ENCODE measurements at regions not wholly inside any gene's neighbourhood (a gene's known extent, or its start where the extent isn't known, plus 50 kb on each side); places are given as distances from the start of the nearest gene placed in this dataset.

DNA sequence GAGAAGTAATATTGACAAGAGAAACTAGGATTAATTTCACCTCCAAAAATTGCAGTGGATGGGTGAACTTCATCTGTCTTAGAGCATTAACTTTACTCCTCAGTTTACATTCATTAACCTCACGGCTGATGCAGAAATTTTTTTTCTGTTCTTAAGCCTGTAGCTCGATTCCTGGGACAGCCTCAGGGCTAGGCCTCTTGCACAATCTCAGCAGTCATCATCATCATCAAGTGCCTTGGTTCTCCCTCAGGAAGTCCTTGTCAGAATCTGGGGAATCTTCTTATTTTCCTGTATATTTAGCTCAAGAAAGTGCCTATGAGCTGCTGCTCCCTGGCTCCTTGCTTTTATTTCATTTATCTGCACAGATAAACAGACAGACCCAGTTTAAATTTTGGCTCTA is 1272.2 kb upstream of the LRRTM1 start:
- DNase-seq, result no peak
- no peak overlapping the region for H3K4me2 ChIP-seq (ENCODE audit: insufficient read depth, low read length)
- no peaks in the 10 kb centered on the region for H3K4me1 ChIP-seq (ENCODE audit: insufficient read depth, low read length)
- no peaks in the 10 kb centered on the region for H3K36me3 ChIP-seq (ENCODE audit: insufficient read depth, low read length)
- no peak overlapping the region for H3K27ac ChIP-seq (ENCODE audit: low read length)
- no peaks in the 10 kb centered on the region for H3K9me3 ChIP-seq (ENCODE audit: insufficient read depth, low read length, severe bottlenecking)
- no peaks in the 10 kb centered on the region for H3K79me2 ChIP-seq (ENCODE audit: insufficient read depth, low read length)
- H3K27me3 ChIP-seq (ENCODE audit: insufficient read depth, low read length, poor library complexity), result no peaks in the 10 kb centered on the region
- no peaks in the 10 kb centered on the region for H4K20me1 ChIP-seq (ENCODE audit: insufficient read depth, low read length)
- no peak overlapping the region for H3K4me3 ChIP-seq (ENCODE audit: low read depth in 1 of 2, low read length in 2 of 2)
- TF ChIP-seq EZH2 (IDR thresholded peaks at IDR 0.05; ENCODE audit: borderline replicate concordance, low read depth, low read length, severe bottlenecking), result no peak
- TF ChIP-seq, protein P1, sequence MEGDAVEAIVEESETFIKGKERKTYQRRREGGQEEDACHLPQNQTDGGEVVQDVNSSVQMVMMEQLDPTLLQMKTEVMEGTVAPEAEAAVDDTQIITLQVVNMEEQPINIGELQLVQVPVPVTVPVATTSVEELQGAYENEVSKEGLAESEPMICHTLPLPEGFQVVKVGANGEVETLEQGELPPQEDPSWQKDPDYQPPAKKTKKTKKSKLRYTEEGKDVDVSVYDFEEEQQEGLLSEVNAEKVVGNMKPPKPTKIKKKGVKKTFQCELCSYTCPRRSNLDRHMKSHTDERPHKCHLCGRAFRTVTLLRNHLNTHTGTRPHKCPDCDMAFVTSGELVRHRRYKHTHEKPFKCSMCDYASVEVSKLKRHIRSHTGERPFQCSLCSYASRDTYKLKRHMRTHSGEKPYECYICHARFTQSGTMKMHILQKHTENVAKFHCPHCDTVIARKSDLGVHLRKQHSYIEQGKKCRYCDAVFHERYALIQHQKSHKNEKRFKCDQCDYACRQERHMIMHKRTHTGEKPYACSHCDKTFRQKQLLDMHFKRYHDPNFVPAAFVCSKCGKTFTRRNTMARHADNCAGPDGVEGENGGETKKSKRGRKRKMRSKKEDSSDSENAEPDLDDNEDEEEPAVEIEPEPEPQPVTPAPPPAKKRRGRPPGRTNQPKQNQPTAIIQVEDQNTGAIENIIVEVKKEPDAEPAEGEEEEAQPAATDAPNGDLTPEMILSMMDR (IDR thresholded peaks at IDR 0.05; ENCODE audit: borderline replicate concordance, extremely low read depth, low read length, poor library complexity, severe bottlenecking), result no peak
- no peak overlapping the region for H2AFZ ChIP-seq (ENCODE audit: low read depth, low read length)
- ATAC-seq (ENCODE audit: insufficient read depth, low read depth), result no peak
- H3K9ac ChIP-seq (ENCODE audit: low read depth, low read length), result no peak overlapping the region

DNA sequence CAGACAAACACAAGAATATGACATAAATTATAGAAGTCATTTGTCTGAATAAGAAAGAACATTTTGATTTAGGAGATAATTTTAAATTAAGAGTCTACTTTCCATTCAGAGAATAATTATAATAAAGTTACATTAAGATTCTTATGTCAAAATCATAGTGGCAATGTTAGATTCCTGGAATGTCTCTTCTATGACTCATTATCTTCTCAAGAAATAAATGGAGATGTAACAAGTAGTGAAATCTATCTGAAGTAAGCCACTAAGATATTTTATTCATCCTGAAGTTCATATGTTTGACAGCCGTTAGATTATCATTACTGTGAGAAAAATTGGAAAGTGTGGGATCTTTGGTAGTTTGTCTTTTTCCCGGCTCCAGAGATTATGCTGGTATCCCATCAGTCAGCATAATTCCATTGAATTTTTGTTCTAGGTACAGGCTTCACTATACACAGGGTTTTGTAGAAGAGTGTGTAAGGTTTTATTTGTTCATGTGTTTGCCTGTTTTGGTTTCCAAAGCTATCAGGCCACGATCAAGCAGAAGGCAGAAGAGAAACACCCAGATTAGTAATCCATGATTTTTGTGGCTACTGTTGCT is 1246.6 kb upstream of the LRRTM1 start:
- Histone ChIP-seq H3K4me1 (ENCODE audit: insufficient read depth, low read length) (no peaks in the 10 kb centered on the region), H3K4me2 (ENCODE audit: insufficient read depth, low read length) (no peak overlapping the region), H3K79me2 (ENCODE audit: insufficient read depth, low read length) (no peaks in the 10 kb centered on the region), H3K27ac (ENCODE audit: low read length) (no peak overlapping the region), H3K27me3 (ENCODE audit: insufficient read depth, low read length, poor library complexity) (no peaks in the 10 kb centered on the region), H3K9ac (ENCODE audit: low read depth, low read length) (no peak overlapping the region), H3K9me3 (ENCODE audit: insufficient read depth, low read length, severe bottlenecking) (no peaks in the 10 kb centered on the region), H3K36me3 (ENCODE audit: insufficient read depth, low read length) (no peaks in the 10 kb centered on the region), H2AFZ (ENCODE audit: low read depth, low read length) (no peak overlapping the region), H4K20me1 (ENCODE audit: insufficient read depth, low read length) (no peaks in the 10 kb centered on the region), H3K4me3 (ENCODE audit: low read depth in 1 of 2, low read length in 2 of 2) (no peak overlapping the region)
- DNase-seq (no peak), ATAC-seq (ENCODE audit: insufficient read depth, low read depth) (no peak)
- no peak for TF ChIP-seq EZH2 (IDR thresholded peaks at IDR 0.05; ENCODE audit: borderline replicate concordance, low read depth, low read length, severe bottlenecking)
- TF ChIP-seq, protein P1 (IDR thresholded peaks at IDR 0.05; ENCODE audit: borderline replicate concordance, extremely low read depth, low read length, poor library complexity, severe bottlenecking), result no peak

DNA sequence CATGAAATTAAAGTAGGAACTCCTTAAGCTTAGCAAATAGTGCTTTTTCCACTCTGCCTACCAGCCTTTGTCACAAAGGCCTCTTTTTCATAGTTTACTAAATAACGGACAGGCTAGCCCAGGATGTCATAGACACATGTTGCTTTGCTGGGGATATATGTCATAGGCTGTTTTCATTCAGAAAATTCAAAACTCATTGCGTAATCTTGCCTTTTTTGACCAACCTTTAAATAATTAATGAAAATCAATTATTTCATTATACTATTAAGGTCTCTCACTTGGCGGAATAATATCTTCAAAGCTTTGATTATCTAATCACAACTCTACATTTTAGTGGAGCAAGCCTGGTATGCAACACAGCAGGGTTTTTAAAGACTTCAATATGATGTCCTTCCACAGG is 1245.7 kb upstream of the LRRTM1 start:
- H3K4me3 ChIP-seq (ENCODE audit: low read depth in 1 of 2, low read length in 2 of 2), result no peak overlapping the region
- no peaks in the 10 kb centered on the region for H3K36me3 ChIP-seq (ENCODE audit: insufficient read depth, low read length)
- H3K27me3 ChIP-seq (ENCODE audit: insufficient read depth, low read length, poor library complexity), result no peaks in the 10 kb centered on the region
- no peak overlapping the region for H3K9ac ChIP-seq (ENCODE audit: low read depth, low read length)
- H3K4me2 ChIP-seq (ENCODE audit: insufficient read depth, low read length), result no peak overlapping the region
- H3K9me3 ChIP-seq (ENCODE audit: insufficient read depth, low read length, severe bottlenecking), result no peaks in the 10 kb centered on the region
- no peak overlapping the region for H3K27ac ChIP-seq (ENCODE audit: low read length)
- no peaks in the 10 kb centered on the region for H3K4me1 ChIP-seq (ENCODE audit: insufficient read depth, low read length)
- no peak for ATAC-seq (ENCODE audit: insufficient read depth, low read depth)
- no peak for DNase-seq
- TF ChIP-seq, protein P1 (IDR thresholded peaks at IDR 0.05; ENCODE audit: borderline replicate concordance, extremely low read depth, low read length, poor library complexity, severe bottlenecking), result no peak
- TF ChIP-seq EZH2 (IDR thresholded peaks at IDR 0.05; ENCODE audit: borderline replicate concordance, low read depth, low read length, severe bottlenecking), result no peak
- no peaks in the 10 kb centered on the region for H3K79me2 ChIP-seq (ENCODE audit: insufficient read depth, low read length)
- no peaks in the 10 kb centered on the region for H4K20me1 ChIP-seq (ENCODE audit: insufficient read depth, low read length)
- no peak overlapping the region for H2AFZ ChIP-seq (ENCODE audit: low read depth, low read length)

DNA sequence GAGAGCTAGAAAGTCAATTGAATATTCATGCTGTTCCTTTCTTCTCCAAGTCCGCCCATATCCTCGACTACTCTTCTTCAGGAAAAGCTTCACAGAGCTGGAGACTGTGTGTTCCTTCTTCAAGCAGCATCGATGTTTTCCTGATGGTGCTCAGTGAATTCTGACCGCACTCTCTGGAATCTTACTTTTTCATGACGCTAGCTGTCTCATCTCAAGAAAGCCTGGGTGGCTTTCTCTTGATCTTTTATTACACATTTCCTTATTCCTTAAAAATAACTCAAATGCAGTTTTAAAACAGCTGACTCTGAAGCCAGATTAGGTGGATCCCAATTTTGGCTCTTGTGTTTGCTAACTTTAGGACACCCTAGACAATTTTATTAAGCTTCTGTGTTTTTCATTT is 1245.1 kb upstream of the LRRTM1 start:
- no peak overlapping the region for H3K4me3 ChIP-seq (ENCODE audit: low read depth in 1 of 2, low read length in 2 of 2)
- no peaks in the 10 kb centered on the region for H3K79me2 ChIP-seq (ENCODE audit: insufficient read depth, low read length)
- ATAC-seq (ENCODE audit: insufficient read depth, low read depth), result no peak

More for the DNA sequence above, 1245.1 kb upstream of the LRRTM1 start:
- Histone ChIP-seq H3K4me2 (ENCODE audit: insufficient read depth, low read length) (no peak overlapping the region), H3K27me3 (ENCODE audit: insufficient read depth, low read length, poor library complexity) (no peaks in the 10 kb centered on the region), H4K20me1 (ENCODE audit: insufficient read depth, low read length) (no peaks in the 10 kb centered on the region), H3K9me3 (ENCODE audit: insufficient read depth, low read length, severe bottlenecking) (no peaks in the 10 kb centered on the region), H3K9ac (ENCODE audit: low read depth, low read length) (no peak overlapping the region), H3K36me3 (ENCODE audit: insufficient read depth, low read length) (no peaks in the 10 kb centered on the region), H3K27ac (ENCODE audit: low read length) (no peak overlapping the region), H2AFZ (ENCODE audit: low read depth, low read length) (no peak overlapping the region), H3K4me1 (ENCODE audit: insufficient read depth, low read length) (no peaks in the 10 kb centered on the region)
- TF ChIP-seq, protein P1 (IDR thresholded peaks at IDR 0.05; ENCODE audit: borderline replicate concordance, extremely low read depth, low read length, poor library complexity, severe bottlenecking), result no peak
- TF ChIP-seq EZH2 (IDR thresholded peaks at IDR 0.05; ENCODE audit: borderline replicate concordance, low read depth, low read length, severe bottlenecking), result no peak
- DNase-seq, result no peak
